ENCODE measurements at regions not wholly inside any gene's neighbourhood (a gene's known extent, or its start where the extent isn't known, plus 50 kb on each side); places are given as distances from the start of the nearest gene placed in this dataset.
"Not testable (repeated sequence)": the region's sequence is repeated elsewhere in the genome, so short reads cannot be mapped to it uniquely, and the experiment has no call there.

DNA sequence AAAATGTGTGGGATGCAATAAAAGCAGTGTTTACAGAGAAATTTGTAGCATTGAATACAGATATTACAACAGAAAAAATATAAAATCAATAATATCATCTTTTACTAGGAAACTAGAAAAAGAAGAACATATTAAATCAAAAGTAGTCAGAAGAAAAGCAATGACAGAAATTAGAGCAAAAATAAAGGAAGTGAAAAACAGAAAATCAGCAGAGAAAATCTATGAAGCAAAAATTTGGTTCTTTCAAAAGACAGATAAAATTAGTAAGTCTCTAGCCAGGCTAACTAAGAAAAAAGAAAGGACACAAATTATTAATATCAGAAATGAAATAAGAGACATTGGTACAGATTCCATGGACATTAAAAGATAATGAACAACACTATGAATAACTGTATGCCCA is 212.0 kb upstream of the MGAT5 start:
- Histone ChIP-seq H3K27me3 (ENCODE audit: insufficient read depth, insufficient read length) (no peaks in the 10 kb centered on the region), H3K4me1 (ENCODE audit: insufficient read depth, insufficient read length) (no peaks in the 10 kb centered on the region)

DNA sequence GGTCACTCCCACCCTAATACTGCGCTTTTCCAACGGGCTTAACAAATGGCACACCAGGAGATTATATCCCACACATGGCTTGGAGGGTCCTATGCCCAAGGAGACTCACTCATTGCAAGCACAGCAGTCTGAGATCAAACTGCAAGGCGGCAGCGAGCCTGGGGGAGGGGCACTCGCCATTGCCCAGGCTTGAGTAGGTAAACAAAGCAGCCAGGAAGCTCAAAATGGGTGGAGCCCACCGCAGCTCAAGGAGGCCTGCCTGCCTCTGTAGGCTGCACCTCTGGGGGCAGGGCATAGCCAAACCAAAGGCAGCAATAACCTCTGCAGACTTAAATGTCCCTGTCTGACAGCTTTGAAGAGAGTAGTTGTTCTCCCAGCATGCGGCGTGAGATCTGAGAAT is 210.8 kb upstream of the MGAT5 start:
- H3K36me3 ChIP-seq (ENCODE audit: insufficient read depth, insufficient read length, low read length); DNase-seq (ENCODE audit: low read depth, low spot score); H3K4me1 ChIP-seq (ENCODE audit: insufficient read depth, insufficient read length); H3K9ac ChIP-seq (ENCODE audit: insufficient read length, low read depth); H3K4me3 ChIP-seq (ENCODE audit: insufficient read length, low read depth); H3K27me3 ChIP-seq (ENCODE audit: insufficient read depth, insufficient read length): not testable (repeated sequence)
- peaks cover 43% of the 10 kb centered on the region for H3K9me3 ChIP-seq (ENCODE audit: insufficient read depth, low read length)

More for the DNA sequence above, 212.0 kb upstream of the MGAT5 start:
- Histone ChIP-seq H3K36me3 (ENCODE audit: insufficient read depth, insufficient read length, low read length) (no peaks in the 10 kb centered on the region), H3K9ac (ENCODE audit: insufficient read length, low read depth) (no peak overlapping the region), H3K4me3 (ENCODE audit: insufficient read length, low read depth) (no peak overlapping the region), H3K9me3 (ENCODE audit: insufficient read depth, low read length) (peaks cover 43% of the 10 kb centered on the region)
- TF ChIP-seq YY1 (IDR thresholded peaks at IDR 0.05; ENCODE audit: insufficient read depth, insufficient read length) (no peak), SUZ12 (IDR thresholded peaks at IDR 0.05; ENCODE audit: extremely low read depth, insufficient read depth, insufficient read length) (no peak), ZNF274 (IDR thresholded peaks at IDR 0.05; ENCODE audit: low read depth, low read length) (no peak)
- no peak for DNase-seq (ENCODE audit: low read depth, low spot score)

DNA sequence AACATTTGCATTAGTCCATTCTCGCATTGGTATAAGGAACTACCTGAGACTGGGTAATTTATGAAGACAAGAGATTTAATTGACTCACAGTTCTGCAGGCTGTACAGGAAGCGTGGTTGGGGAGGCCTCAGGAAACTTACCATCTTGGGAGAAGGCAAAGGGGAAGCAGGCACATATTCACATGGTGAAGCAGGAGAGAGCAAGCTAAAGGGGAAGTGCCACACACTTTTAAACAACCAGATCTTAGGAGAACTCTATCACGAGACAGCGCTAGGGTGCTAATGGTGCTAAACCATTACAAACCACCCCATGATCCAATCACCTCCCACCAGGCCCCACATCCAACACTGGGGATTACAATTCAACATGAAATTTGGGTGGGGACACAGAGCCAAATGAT is 201.7 kb upstream of the MGAT5 start:
- Histone ChIP-seq H3K27me3 (ENCODE audit: insufficient read depth, insufficient read length) (no peaks in the 10 kb centered on the region), H3K4me3 (ENCODE audit: insufficient read length, low read depth) (no peak overlapping the region), H3K9me3 (ENCODE audit: insufficient read depth, low read length) (no peaks in the 10 kb centered on the region)

GRCh38 chr2:134056173-134056572 is 197.7 kb upstream of the MGAT5 start:
- H3K27me3 ChIP-seq (ENCODE audit: insufficient read depth, insufficient read length), result no peaks in the 10 kb centered on the region
- no peak overlapping the region for H3K4me3 ChIP-seq (ENCODE audit: insufficient read length, low read depth)
- H3K9ac ChIP-seq (ENCODE audit: insufficient read length, low read depth), result no peak overlapping the region
- DNase-seq (ENCODE audit: low read depth, low spot score), result no peak
- H3K4me1 ChIP-seq (ENCODE audit: insufficient read depth, insufficient read length), result no peaks in the 10 kb centered on the region
- H3K36me3 ChIP-seq (ENCODE audit: insufficient read depth, insufficient read length, low read length), result no peaks in the 10 kb centered on the region
- H3K9me3 ChIP-seq (ENCODE audit: insufficient read depth, low read length), result peaks cover 12% of the 10 kb centered on the region; the same call in 1 of the 2 replicates
- TF ChIP-seq ZNF274 (IDR thresholded peaks at IDR 0.05; ENCODE audit: low read depth, low read length) (no peak), YY1 (IDR thresholded peaks at IDR 0.05; ENCODE audit: insufficient read depth, insufficient read length) (no peak), SUZ12 (IDR thresholded peaks at IDR 0.05; ENCODE audit: extremely low read depth, insufficient read depth, insufficient read length) (no peak)

More for the DNA sequence above, 201.7 kb upstream of the MGAT5 start:
- no peak overlapping the region for H3K9ac ChIP-seq (ENCODE audit: insufficient read length, low read depth)
- no peak for TF ChIP-seq YY1 (IDR thresholded peaks at IDR 0.05; ENCODE audit: insufficient read depth, insufficient read length)
- TF ChIP-seq SUZ12 (IDR thresholded peaks at IDR 0.05; ENCODE audit: extremely low read depth, insufficient read depth, insufficient read length), result no peak
- TF ChIP-seq ZNF274 (IDR thresholded peaks at IDR 0.05; ENCODE audit: low read depth, low read length), result no peak
- DNase-seq (ENCODE audit: low read depth, low spot score), result no peak
- H3K4me1 ChIP-seq (ENCODE audit: insufficient read depth, insufficient read length), result no peaks in the 10 kb centered on the region
- no peaks in the 10 kb centered on the region for H3K36me3 ChIP-seq (ENCODE audit: insufficient read depth, insufficient read length, low read length)

DNA sequence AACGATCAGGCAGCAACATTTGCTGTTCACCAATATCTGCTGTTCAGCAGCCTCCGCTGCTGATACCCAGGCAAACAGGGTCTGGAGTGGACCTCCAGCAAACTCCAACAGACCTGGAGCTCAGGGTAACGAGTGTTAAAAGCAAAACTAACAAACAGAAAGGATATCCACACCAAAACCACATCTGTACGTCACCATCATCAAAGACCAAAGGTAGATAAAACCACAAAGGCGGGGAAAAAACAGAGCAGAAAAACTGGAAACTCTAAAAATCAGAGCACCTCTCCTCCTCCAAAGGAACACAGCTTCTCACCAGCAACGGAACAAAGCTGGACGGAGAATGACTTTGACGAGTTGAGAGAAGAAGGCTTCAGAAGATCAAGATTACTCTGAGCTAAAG is 192.8 kb upstream of the MGAT5 start:
- H3K27me3 ChIP-seq (ENCODE audit: insufficient read depth, insufficient read length); DNase-seq (ENCODE audit: low read depth, low spot score); H3K36me3 ChIP-seq (ENCODE audit: insufficient read depth, insufficient read length, low read length); H3K4me1 ChIP-seq (ENCODE audit: insufficient read depth, insufficient read length); H3K4me3 ChIP-seq (ENCODE audit: insufficient read length, low read depth); H3K9ac ChIP-seq (ENCODE audit: insufficient read length, low read depth): not testable (repeated sequence)
- peaks cover 12% of the 10 kb centered on the region; the same call in 1 of the 2 replicates for H3K9me3 ChIP-seq (ENCODE audit: insufficient read depth, low read length)

GRCh38 chr2:134062235-134062634 is 191.6 kb upstream of the MGAT5 start:
- H3K9me3 ChIP-seq (ENCODE audit: insufficient read depth, low read length), result peaks cover 12% of the 10 kb centered on the region; the same call in 1 of the 2 replicates
- not testable (repeated sequence) for H3K9ac ChIP-seq (ENCODE audit: insufficient read length, low read depth); H3K27me3 ChIP-seq (ENCODE audit: insufficient read depth, insufficient read length); H3K36me3 ChIP-seq (ENCODE audit: insufficient read depth, insufficient read length, low read length); H3K4me1 ChIP-seq (ENCODE audit: insufficient read depth, insufficient read length); DNase-seq (ENCODE audit: low read depth, low spot score); H3K4me3 ChIP-seq (ENCODE audit: insufficient read length, low read depth)

DNA sequence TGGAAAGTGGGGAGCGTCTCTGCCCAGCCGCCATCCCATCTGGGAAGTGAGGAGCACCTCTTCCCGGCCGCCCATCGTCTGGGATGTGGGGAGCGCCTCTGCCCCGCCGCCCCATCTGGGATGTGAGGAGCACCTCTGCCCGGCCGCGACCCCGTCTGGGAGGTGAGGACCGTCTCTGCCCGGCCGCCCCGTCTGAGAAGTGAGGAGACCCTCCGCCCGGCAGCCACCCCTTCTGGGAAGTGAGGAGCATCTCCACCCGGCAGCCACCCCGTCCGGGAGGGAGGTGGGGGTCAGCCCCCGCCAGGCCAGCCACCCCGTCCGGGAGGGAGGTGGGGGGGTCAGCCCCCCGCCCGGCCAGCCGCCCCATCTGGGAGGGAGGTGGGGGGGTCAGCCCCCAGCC is 190.0 kb upstream of the MGAT5 start:
- not testable (repeated sequence) for H3K27me3 ChIP-seq (ENCODE audit: insufficient read depth, insufficient read length); H3K36me3 ChIP-seq (ENCODE audit: insufficient read depth, insufficient read length, low read length); H3K4me3 ChIP-seq (ENCODE audit: insufficient read length, low read depth); DNase-seq (ENCODE audit: low read depth, low spot score); H3K4me1 ChIP-seq (ENCODE audit: insufficient read depth, insufficient read length); H3K9ac ChIP-seq (ENCODE audit: insufficient read length, low read depth)
- peaks cover 12% of the 10 kb centered on the region; the same call in 1 of the 2 replicates for H3K9me3 ChIP-seq (ENCODE audit: insufficient read depth, low read length)

- no peak for TF ChIP-seq YY1 (IDR thresholded peaks at IDR 0.05; ENCODE audit: insufficient read depth, insufficient read length)
- TF ChIP-seq ZNF274 (IDR thresholded peaks at IDR 0.05; ENCODE audit: low read depth, low read length), result no peak
- TF ChIP-seq SUZ12 (IDR thresholded peaks at IDR 0.05; ENCODE audit: extremely low read depth, insufficient read depth, insufficient read length), result no peak
- no peak overlapping the region for H3K4me3 ChIP-seq (ENCODE audit: insufficient read length, low read depth)
- H3K9ac ChIP-seq (ENCODE audit: insufficient read length, low read depth), result no peak overlapping the region
- H3K9me3 ChIP-seq (ENCODE audit: insufficient read depth, low read length), result peaks cover 4% of the 10 kb centered on the region; the same call in 1 of the 2 replicates
- H3K27me3 ChIP-seq (ENCODE audit: insufficient read depth, insufficient read length), result no peaks in the 10 kb centered on the region
- no peaks in the 10 kb centered on the region for H3K36me3 ChIP-seq (ENCODE audit: insufficient read depth, insufficient read length, low read length)
- DNase-seq (ENCODE audit: low read depth, low spot score), result no peak
- H3K4me1 ChIP-seq (ENCODE audit: insufficient read depth, insufficient read length), result no peaks in the 10 kb centered on the region
Observed at GRCh38 chr2:134070281-134070741, 183.6 kb upstream of the MGAT5 start.
